H1 (cell line): ENCODE measurements at regions not wholly inside any gene's neighbourhood (a gene's known extent, or its start where the extent isn't known, plus 50 kb on each side); places are given as distances from the start of the nearest gene placed in this dataset.

ENCODE experiments used
- CTCF ChIA-PET: fragments of 300-600 bp; sonication (Branson Sonifier 250); formaldehyde crosslinking; loops from one replicate; lab custom pipeline; 2021; ENCODE audit not compliant: partially characterized antibody; lab: Charles Lee
- POLR2A ChIA-PET: fragments of 300-600 bp; sonication (Branson Sonifier 250); formaldehyde crosslinking; loops from one replicate; lab custom pipeline; 2021; ENCODE audit warnings: inconsistent platforms; ENCODE audit not compliant: partially characterized antibody; lab: Charles Lee
- DNase-seq, 2 experiments: peaks; one replicate each; pipeline versions ENCODE4 v3.0.0 to v3.0.0-alpha.2; 2010 to 2022; ENCODE audit warnings: low spot score in 2 of 2, low read depth in 1 of 2, mixed read lengths in 1 of 2
- FAIRE-seq: peaks from 2 replicates; lab custom pipeline; 2011; peaks lifted over from hg19 to GRCh38; lab: Jason Lieb, UNC
- H2AFZ ChIP-seq: 2 replicates; pipeline ENCODE4 v1.8.1; 2012; ENCODE audit warnings: low read length, inconsistent platforms
- H2AK5ac ChIP-seq: 2 replicates; pipeline ENCODE4 v1.6.1; 2013; ENCODE audit warnings: low read depth, low read length
- H2BK120ac ChIP-seq: replicated peaks from 2 replicates; pipeline ENCODE3; 2013; ENCODE audit warnings: low read depth, low read length, inconsistent platforms
- H2BK12ac ChIP-seq: 2 replicates; pipeline ENCODE4 v1.6.1; 2013; ENCODE audit warnings: low read depth, low read length
- H2BK15ac ChIP-seq: 2 replicates; pipeline ENCODE4 v1.6.1; 2013; ENCODE audit warnings: low read length
- H2BK20ac ChIP-seq: 2 replicates; pipeline ENCODE4 v1.6.1; 2013; ENCODE audit warnings: low read length
- H2BK5ac ChIP-seq: 2 replicates; pipeline ENCODE4 v1.6.1; 2013; ENCODE audit warnings: low read depth, low read length
- H3K14ac ChIP-seq: 2 replicates; pipeline ENCODE4 v1.6.1; 2013; ENCODE audit warnings: inconsistent platforms; ENCODE audit not compliant: insufficient read length
- H3K18ac ChIP-seq: 2 replicates; pipeline ENCODE4 v1.6.1; 2013; ENCODE audit warnings: low read length; ENCODE audit errors: extremely low read depth
- H3K23ac ChIP-seq: 2 replicates; pipeline ENCODE4 v1.6.1; 2013; ENCODE audit warnings: inconsistent platforms; ENCODE audit not compliant: insufficient read length
- H3K23me2 ChIP-seq: 2 replicates; pipeline ENCODE4 v1.6.1; 2013; ENCODE audit warnings: low read depth, low read length
- H3K27ac ChIP-seq: 2 replicates; pipeline ENCODE4 v1.6.1; 2011; ENCODE audit warnings: low read depth, low read length, inconsistent platforms
- H3K27me3 ChIP-seq, 4 experiments: replicated peaks in 1 of 4; 1 replicate in 1 of 4; 2 replicates in 3 of 4; pipeline versions ENCODE4 v1.6.1 to v1.8.1; 2011 to 2013; ENCODE audit warnings: low read length in 3 of 4, mild to moderate bottlenecking in 3 of 4, inconsistent platforms in 2 of 4, mixed read lengths in 2 of 4, moderate library complexity in 1 of 4; ENCODE audit not compliant: control insufficient read depth in 3 of 4, insufficient read depth in 3 of 4; ENCODE audit errors: extremely low read depth in 1 of 4
- H3K36me3 ChIP-seq, 4 experiments: 2 replicates each; pipeline versions ENCODE4 v1.6.1 to v1.8.1; 2011 to 2013; ENCODE audit warnings: mild to moderate bottlenecking in 4 of 4, low read length in 3 of 4, moderate library complexity in 2 of 4, control low read depth in 1 of 4, inconsistent platforms in 1 of 4; ENCODE audit not compliant: insufficient read depth in 4 of 4, control insufficient read depth in 2 of 4
- H3K4ac ChIP-seq: replicated peaks from 2 replicates; pipeline ENCODE3; 2013; ENCODE audit warnings: low read length, low read depth, mixed read lengths, inconsistent platforms; ENCODE audit not compliant: insufficient read length
- H3K4me1 ChIP-seq, 4 experiments: replicated peaks in 1 of 4; 1 replicate in 1 of 4; 2 replicates in 3 of 4; pipeline versions ENCODE4 v1.6.1 to v1.8.1; 2011 to 2013; ENCODE audit warnings: low read length in 3 of 4, inconsistent platforms in 2 of 4, mixed read lengths in 1 of 4; ENCODE audit not compliant: insufficient read depth in 4 of 4, control insufficient read depth in 3 of 4
- H3K4me2 ChIP-seq, 2 experiments: 2 replicates each; pipeline versions ENCODE4 v1.6.1 to v1.8.1; 2011 to 2013; ENCODE audit warnings: low read depth in 2 of 2, low read length in 2 of 2, control low read depth in 1 of 2, inconsistent platforms in 1 of 2, mild to moderate bottlenecking in 1 of 2; ENCODE audit not compliant: insufficient read depth in 1 of 2
- H3K4me3 ChIP-seq, 4 experiments: fragments of 200-600, 300-600 bp in 1 of 4; sonication (generic), shearing (Covaris generic), sonication (Bioruptor Twin) in 1 of 4; 2 replicates each; pipeline versions ENCODE4 v1.5.1 to v1.8.1; 2011 to 2016; ENCODE audit warnings: low read length in 4 of 4, low read depth in 3 of 4, control low read depth in 2 of 4, inconsistent platforms in 2 of 4, mild to moderate bottlenecking in 2 of 4, mixed read lengths in 1 of 4, moderate library complexity in 1 of 4; ENCODE audit not compliant: insufficient read depth in 2 of 4; ENCODE audit errors: extremely low read depth in 1 of 4
- H3K56ac ChIP-seq: replicated peaks from 2 replicates; pipeline ENCODE3; 2013; ENCODE audit warnings: low read depth, mild to moderate bottlenecking, mixed read lengths, low read length, inconsistent platforms; ENCODE audit not compliant: insufficient read length
- H3K79me1 ChIP-seq: 2 replicates; pipeline ENCODE4 v1.6.1; 2013; ENCODE audit warnings: low read depth, low read length, control low read depth
- H3K79me2 ChIP-seq, 2 experiments: 2 replicates each; pipeline versions ENCODE4 v1.6.1 to v1.8.1; 2012 to 2013; ENCODE audit warnings: low read length in 2 of 2, mild to moderate bottlenecking in 2 of 2, inconsistent platforms in 1 of 2; ENCODE audit not compliant: insufficient read depth in 2 of 2, control insufficient read depth in 1 of 2
- H3K9ac ChIP-seq, 4 experiments: replicated peaks in 1 of 4; 1 replicate in 1 of 4; 2 replicates in 3 of 4; pipeline versions ENCODE4 v1.6.1 to v1.8.1; 2011 to 2013; ENCODE audit warnings: low read depth in 3 of 4, low read length in 3 of 4, control low read depth in 2 of 4, mild to moderate bottlenecking in 2 of 4, moderate library complexity in 2 of 4, inconsistent platforms in 1 of 4; ENCODE audit errors: extremely low read depth in 1 of 4
- H3K9me3 ChIP-seq, 2 experiments: 2 replicates each; pipeline versions ENCODE4 v1.6.1 to v1.8.1; 2012 to 2013; ENCODE audit warnings: mild to moderate bottlenecking in 2 of 2, moderate library complexity in 2 of 2, control low read depth in 1 of 2, inconsistent platforms in 1 of 2, low read depth in 1 of 2, low read length in 1 of 2, mixed read lengths in 1 of 2; ENCODE audit not compliant: insufficient read depth in 2 of 2
- H4K20me1 ChIP-seq, 2 experiments: replicated peaks in 1 of 2; 2 replicates each; pipeline versions ENCODE3 to v1.8.1; 2011 to 2013; ENCODE audit warnings: inconsistent platforms in 2 of 2, low read length in 2 of 2, mild to moderate bottlenecking in 1 of 2; ENCODE audit not compliant: insufficient read depth in 2 of 2, control insufficient read depth in 1 of 2
- H4K5ac ChIP-seq: 2 replicates; pipeline ENCODE4 v1.6.1; 2013; ENCODE audit warnings: low read length, low read depth, mixed read lengths, inconsistent platforms; ENCODE audit not compliant: insufficient read length
- H4K8ac ChIP-seq: 2 replicates; pipeline ENCODE4 v1.8.0; 2013; ENCODE audit warnings: mild to moderate bottlenecking, moderate library complexity, low read length, inconsistent platforms; ENCODE audit not compliant: insufficient read depth; ENCODE audit errors: extremely low read depth
- H4K91ac ChIP-seq: replicated peaks from 2 replicates; pipeline ENCODE3; 2013; ENCODE audit warnings: low read length, mixed read lengths, inconsistent platforms; ENCODE audit not compliant: insufficient read length
- CHD2 ChIP-seq: IDR thresholded peaks from 2 replicates; pipeline ENCODE4 v1.6.1; 2012; ENCODE audit warnings: low read length, improper control_type of control experiment
- SIN3A ChIP-seq, 2 experiments: IDR thresholded peaks in 1 of 2; conservative IDR thresholded peaks in 1 of 2; 2 replicates each; pipeline ENCODE4 v1.6.1; 2011 to 2012; ENCODE audit warnings: low read length in 2 of 2, improper control_type of control experiment in 1 of 2, low read depth in 1 of 2, mild to moderate bottlenecking in 1 of 2
- SIX5 ChIP-seq: IDR thresholded peaks from 2 replicates; pipeline ENCODE4 v1.6.1; 2011; ENCODE audit warnings: mild to moderate bottlenecking, low read depth, low read length
- WGBS, 2 experiments: shearing (Covaris generic) in 1 of 2; methylation state at CpG; one replicate each; pipeline versions ENCODE4 v1.1.6 to v1.1.7; 2013 to 2015; ENCODE audit warnings: low lambda C conversion rate in 2 of 2, mixed read lengths in 2 of 2, inconsistent platforms in 1 of 2, low coverage in 1 of 2, missing lambda C conversion rate in 1 of 2; ENCODE audit not compliant: insufficient replicate concordance in 2 of 2, insufficient coverage in 1 of 2, insufficient read length in 1 of 2; ENCODE audit errors: extremely low coverage in 1 of 2, missing lambda C conversion rate in 1 of 2; 5-methylcytosine and 5-hydroxymethylcytosine counted together

DNA sequence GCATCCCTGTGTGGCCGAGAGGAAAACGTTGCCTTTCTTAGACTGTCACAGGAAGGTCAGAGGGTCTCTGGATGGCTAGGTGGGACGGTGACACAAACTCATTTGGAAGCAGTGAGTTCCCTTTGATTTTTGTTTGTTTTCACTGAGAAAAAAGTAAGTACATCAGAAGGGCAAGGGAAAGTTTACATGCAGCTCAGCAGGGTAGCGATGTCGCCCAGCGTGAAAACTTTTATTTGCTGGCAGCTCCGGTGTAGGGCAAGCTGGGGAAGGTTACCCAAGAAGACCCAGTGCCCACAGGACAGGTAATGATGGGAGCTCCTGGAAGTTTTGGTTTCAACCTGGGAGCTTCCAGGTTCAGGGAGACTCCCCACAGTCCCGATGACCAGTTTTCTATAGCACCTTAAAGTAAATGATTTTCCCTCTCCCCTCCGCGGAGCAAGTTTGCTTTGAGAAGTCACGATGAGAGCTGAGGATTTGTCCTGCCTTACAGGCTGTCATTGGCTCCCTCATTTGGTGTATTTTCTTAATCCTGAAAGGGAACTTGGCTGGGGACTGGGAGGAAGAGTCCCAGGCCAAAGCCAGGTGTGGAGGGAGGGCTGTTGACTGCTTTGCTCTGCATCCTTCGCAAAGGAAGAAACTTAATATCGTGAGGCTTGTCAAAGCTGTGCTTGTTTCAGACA lies 64.7 kb upstream of the ESRRB start:
- H3K79me1 ChIP-seq = no peaks in the 10 kb centered on the region
- H3K9ac ChIP-seq = no peak overlapping the region

More for the DNA sequence above, 64.7 kb upstream of the ESRRB start:
- Histone ChIP-seq H4K5ac (no peak overlapping the region), H2BK12ac (no peak overlapping the region), H3K4me2 (peak overlapping the region; percentile 70 to 92), H3K36me3 (no peaks in the 10 kb centered on the region), H4K91ac (no peak overlapping the region), H3K27ac (no peak overlapping the region), H3K4ac (no peak overlapping the region)
- FAIRE-seq = peak; percentile 7
- 8% methylated on average over 13 of the region's 13 CpGs; no CpG with 5 or more reads in 1 of the 2 experiments for WGBS, 2 experiments
- TF ChIP-seq SIN3A (conservative IDR thresholded peaks at IDR 0.05 in 1 of 2, IDR thresholded peaks at IDR 0.05 in 1 of 2; ENCODE audit: low read depth in 1 of 2, low read length in 2 of 2) = 0 out of 4 replicates have a peak, but pooled peaks of 1 of the 2 experiments have one; percentile 25
- TF ChIP-seq CHD2 = 0 out of 2 replicates have a peak, but pooled peaks have one; percentile 45
- no peak for TF ChIP-seq SIX5
- TF ChIP-seq, all 59 proteins: peak for 2
- POLR2A ChIA-PET = interaction anchor here (1.5 kb wide), 2 partner anchors 18 to 21 kb away, joined by 3 to 6 read pairs; no protein-coding TSS in a partner anchor
- Histone ChIP-seq H3K23me2 (peaks cover 6% of the 10 kb centered on the region; the same call in 1 of the 2 replicates), H3K79me2 (no peaks in the 10 kb centered on the region), H3K18ac (no peak overlapping the region), H3K56ac (no peak overlapping the region), H3K9me3 (no peaks in the 10 kb centered on the region), H2AK5ac (no peak overlapping the region), H4K20me1 (no peaks in the 10 kb centered on the region), H2BK20ac (no peak overlapping the region), H3K4me1 (peaks cover 11 to 35% (median 19%) of the 10 kb centered on the region in 4 experiments), H2BK15ac (no peak overlapping the region), H4K8ac (no peak overlapping the region), H3K27me3 (peaks cover 4 to 51% (median 34%) of the 10 kb centered on the region in 4 experiments), H3K14ac (no peak overlapping the region), H2BK120ac (no peak overlapping the region), H3K4me3 (peak overlapping the region; percentile 16 to 50 (median 32); a peak in 7 of 8 replicates), H3K23ac (no peak overlapping the region), H2AFZ (no peak overlapping the region), H2BK5ac (no peak overlapping the region)
- CTCF ChIA-PET = interaction anchor here (0.5 to 2.7 kb wide), 11 partner anchors 8 to 232 kb away, joined by 3 to 11 read pairs (median 3); no protein-coding TSS in a partner anchor
- peak in 1 of 2 experiments; percentile 53 for DNase-seq
